ENCODE measurements at regions not wholly inside any gene's neighbourhood (a gene's known extent, or its start where the extent isn't known, plus 50 kb on each side); places are given as distances from the start of the nearest gene placed in this dataset.

DNA sequence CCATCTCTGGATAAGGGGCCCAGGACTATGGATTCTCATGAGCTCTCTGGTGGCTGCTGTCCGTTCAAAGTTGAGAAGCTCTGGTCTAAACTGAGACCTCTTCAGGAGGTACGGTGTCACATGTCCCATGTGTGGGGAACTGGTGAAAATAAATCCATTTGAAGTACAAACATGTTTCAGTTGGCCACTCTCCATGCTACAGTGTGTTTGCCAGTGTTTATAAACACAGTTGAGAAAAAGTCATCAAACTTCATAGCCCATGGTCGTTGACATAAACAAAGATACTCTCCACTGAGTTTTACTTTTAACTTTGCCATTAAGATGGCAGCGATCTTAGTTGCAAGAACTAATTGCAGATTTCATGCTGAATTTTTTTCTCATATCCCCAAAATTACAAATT lies 72.8 kb downstream of the PSMG1 start:
- Histone ChIP-seq H3K27me3 (no peaks in the 10 kb centered on the region), H3K4me1 (peaks cover 0 to 25% (median 19%) of the 10 kb centered on the region in 9 donors), H3K36me3 (no peaks in the 10 kb centered on the region), H3K4me3 (no peak overlapping the region), H3K27ac (no peak overlapping the region), H3K9me3 (no peaks in the 10 kb centered on the region)
- 91 to 92% methylated on average over 4 of the region's 4 CpGs for WGBS, 2 donors
- ATAC-seq (no peak), DNase-seq (no peak)
- intact Hi-C loops (cut with DNase I), result no loop called here
- TF ChIP-seq, protein P1, sequence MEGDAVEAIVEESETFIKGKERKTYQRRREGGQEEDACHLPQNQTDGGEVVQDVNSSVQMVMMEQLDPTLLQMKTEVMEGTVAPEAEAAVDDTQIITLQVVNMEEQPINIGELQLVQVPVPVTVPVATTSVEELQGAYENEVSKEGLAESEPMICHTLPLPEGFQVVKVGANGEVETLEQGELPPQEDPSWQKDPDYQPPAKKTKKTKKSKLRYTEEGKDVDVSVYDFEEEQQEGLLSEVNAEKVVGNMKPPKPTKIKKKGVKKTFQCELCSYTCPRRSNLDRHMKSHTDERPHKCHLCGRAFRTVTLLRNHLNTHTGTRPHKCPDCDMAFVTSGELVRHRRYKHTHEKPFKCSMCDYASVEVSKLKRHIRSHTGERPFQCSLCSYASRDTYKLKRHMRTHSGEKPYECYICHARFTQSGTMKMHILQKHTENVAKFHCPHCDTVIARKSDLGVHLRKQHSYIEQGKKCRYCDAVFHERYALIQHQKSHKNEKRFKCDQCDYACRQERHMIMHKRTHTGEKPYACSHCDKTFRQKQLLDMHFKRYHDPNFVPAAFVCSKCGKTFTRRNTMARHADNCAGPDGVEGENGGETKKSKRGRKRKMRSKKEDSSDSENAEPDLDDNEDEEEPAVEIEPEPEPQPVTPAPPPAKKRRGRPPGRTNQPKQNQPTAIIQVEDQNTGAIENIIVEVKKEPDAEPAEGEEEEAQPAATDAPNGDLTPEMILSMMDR (IDR thresholded peaks at IDR 0.05), result no peak

DNA sequence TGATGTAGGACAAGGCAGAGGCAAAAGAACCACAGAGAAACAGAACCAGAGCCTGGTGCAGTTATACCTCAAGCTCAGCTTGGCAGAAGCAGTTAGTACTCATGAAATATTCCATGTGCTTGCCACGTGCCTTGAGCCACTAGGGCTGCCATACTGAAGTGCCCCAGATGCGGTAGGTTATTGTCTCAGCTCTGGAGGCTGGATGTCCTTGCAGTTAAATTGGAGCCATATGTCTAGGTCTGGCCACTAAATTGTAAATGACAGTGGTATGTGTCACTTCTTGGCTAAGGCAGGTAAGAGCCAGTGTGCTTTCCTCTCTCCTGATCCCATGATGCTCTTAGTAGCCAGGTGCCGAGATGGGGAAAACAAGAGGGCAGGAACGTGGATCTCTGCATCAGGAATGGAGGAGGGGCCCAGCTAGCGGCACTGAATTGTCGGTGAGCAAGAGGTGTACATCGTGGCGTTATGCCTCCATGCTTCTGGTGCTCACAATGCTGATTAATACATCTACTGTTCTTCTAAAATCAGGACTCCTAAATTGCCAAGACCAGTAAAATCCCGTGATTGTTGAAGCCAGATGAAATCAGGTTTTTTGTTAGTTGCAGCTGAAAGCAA lies 73.5 kb downstream of the PSMG1 start:
- H3K36me3 ChIP-seq, result no peaks in the 10 kb centered on the region
- TF ChIP-seq, protein P1 (IDR thresholded peaks at IDR 0.05), result no peak
- 96 to 97% methylated on average over 9 of the region's 9 CpGs for WGBS, 2 donors
- no peak for DNase-seq
- no peak overlapping the region for H3K27ac ChIP-seq
- intact Hi-C loops (cut with DNase I), result no loop called here
- no peak overlapping the region for H3K4me3 ChIP-seq
- no peaks in the 10 kb centered on the region for H3K27me3 ChIP-seq
- ATAC-seq, result no peak
- no peaks in the 10 kb centered on the region for H3K9me3 ChIP-seq
- peaks cover 0 to 32% (median 22%) of the 10 kb centered on the region in 9 donors for H3K4me1 ChIP-seq

DNA sequence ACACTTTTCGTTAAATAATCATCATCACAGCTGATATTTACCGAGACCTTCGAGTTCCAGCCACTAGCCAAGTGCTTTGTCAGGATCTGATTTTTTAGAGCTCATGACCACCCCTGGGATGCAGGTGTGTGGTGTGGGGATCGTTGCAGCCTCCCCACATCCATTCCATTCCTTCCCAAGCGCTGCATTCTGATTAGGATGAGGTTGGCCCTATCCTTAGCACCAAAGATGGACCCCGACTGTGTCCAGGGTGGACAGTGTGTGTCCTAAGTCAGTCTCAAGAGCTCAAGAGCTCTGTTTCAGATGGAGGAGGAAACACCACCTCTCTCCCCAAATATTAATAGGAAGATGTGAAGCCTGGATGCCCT lies 74.1 kb downstream of the PSMG1 start:
- Histone ChIP-seq H3K36me3 (no peaks in the 10 kb centered on the region), H3K4me1 (peaks cover 0 to 38% (median 22%) of the 10 kb centered on the region in 9 donors), H3K9me3 (no peaks in the 10 kb centered on the region), H3K27me3 (no peaks in the 10 kb centered on the region), H3K27ac (no peak overlapping the region), H3K4me3 (no peak overlapping the region)
- no peak for ATAC-seq
- TF ChIP-seq, protein P1 (IDR thresholded peaks at IDR 0.05), result no peak
- intact Hi-C loops (cut with DNase I), result no loop called here
- 95 to 96% methylated on average over 6 of the region's 6 CpGs for WGBS, 2 donors
- no peak for DNase-seq

DNA sequence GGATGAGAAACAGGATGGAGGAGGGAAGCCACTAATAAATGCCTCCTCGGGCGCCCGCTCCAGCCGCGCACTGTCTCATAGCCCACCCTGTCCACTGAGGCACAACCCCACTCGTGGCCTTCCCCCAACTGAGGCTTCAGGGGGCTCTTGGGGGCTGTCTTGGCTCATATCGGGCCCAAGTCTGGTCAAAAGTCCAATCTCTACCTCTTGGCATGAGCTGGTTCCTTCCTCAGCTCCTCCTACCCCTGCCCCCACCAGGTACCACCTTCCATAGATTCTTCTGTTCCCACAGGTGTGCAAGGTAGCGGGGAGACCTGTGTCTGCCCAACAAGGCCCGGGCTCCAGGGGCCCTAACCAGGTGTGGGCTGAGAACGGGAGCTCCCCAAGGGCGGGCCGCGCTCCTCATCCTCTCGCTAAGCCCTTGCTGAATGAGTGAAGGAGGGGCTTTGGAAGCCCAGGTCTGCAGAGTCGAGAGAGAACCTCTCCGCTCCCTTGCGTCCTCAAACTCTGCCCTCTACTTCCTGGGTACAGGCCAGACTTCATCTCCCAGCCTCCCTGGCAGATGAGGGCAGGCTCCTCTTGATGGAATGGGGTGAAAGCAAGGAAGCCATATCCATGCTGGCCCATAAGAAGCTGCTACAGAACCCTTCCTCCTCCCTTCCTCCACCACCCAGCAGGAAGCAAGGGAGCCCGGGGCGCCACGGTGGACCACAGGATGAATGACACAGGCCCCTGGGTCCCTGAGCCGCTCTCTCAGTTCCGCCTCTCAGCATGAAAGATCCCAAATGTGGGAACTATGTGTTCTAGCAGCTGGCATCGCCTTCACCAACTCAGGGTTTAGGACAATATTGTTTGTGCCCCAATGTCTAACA lies 74.7 kb downstream of the PSMG1 start:
- ATAC-seq, result no peak
- 94 to 96% methylated on average over 23 of the region's 23 CpGs for WGBS, 2 donors
- H3K27ac ChIP-seq, result no peak overlapping the region
- intact Hi-C loops (cut with DNase I), result no loop called here
- TF ChIP-seq, protein P1 (IDR thresholded peaks at IDR 0.05), result no peak
- no peaks in the 10 kb centered on the region for H3K9me3 ChIP-seq
- H3K4me3 ChIP-seq, result no peak overlapping the region
- no peaks in the 10 kb centered on the region for H3K36me3 ChIP-seq
- H3K4me1 ChIP-seq, result peaks cover 0 to 38% (median 21%) of the 10 kb centered on the region in 9 donors
- no peak for DNase-seq
- H3K27me3 ChIP-seq, result no peaks in the 10 kb centered on the region
